HepG2 (cell line): ENCODE measurements at regions not wholly inside any gene's neighbourhood (a gene's known extent, or its start where the extent isn't known, plus 50 kb on each side); places are given as distances from the start of the nearest gene placed in this dataset.

Experiments
- ATAC-seq: fragments of 200-7000 bp; cut with Tn5 transposase; 3 replicates; pipeline ENCODE4 v1.9.1; 2020; ENCODE audit warnings: mild to moderate bottlenecking, moderate library complexity
- BruUV-seq: library from RNA; stranded (reverse); fragments of 400-500 nt; replicated peaks from 2 replicates; lab custom pipeline; 2021; lab: Mats Ljungman, UMichigan
- CTCF ChIA-PET: fragments of 300-600 bp; formaldehyde crosslinking; extraction: SDS; loops from one replicate; lab custom pipeline; 2021; ENCODE audit warnings: low total read pairs, inconsistent platforms, low intra/inter-chr PET ratio; lab: Yijun Ruan, JAX
- POLR2A ChIA-PET: fragments of 350-600 bp; sonication (Branson Sonifier 250); formaldehyde crosslinking; loops from one replicate; lab custom pipeline; 2020; ENCODE audit warnings: antibody characterized with exemption, inconsistent platforms; lab: Yijun Ruan, JAX
- DNase-seq: peaks from one replicate; pipeline ENCODE4 v3.0.0-alpha.2; 2015; ENCODE audit warnings: low spot score
- FAIRE-seq: peaks from 3 replicates; lab custom pipeline; 2011; peaks lifted over from hg19 to GRCh38; lab: Jason Lieb, UNC
- H2AFZ ChIP-seq: one replicate; pipeline ENCODE4 v1.6.1; 2011; ENCODE audit warnings: low read length, inconsistent platforms
- H3K27ac ChIP-seq: fragments of 300-600 bp; 3 replicates; pipeline ENCODE4 v1.8.0; 2011; ENCODE audit warnings: mixed run types, mild to moderate bottlenecking, mixed read lengths, low read length, inconsistent platforms; ENCODE audit not compliant: insufficient read depth; ENCODE audit errors: extremely low read length
- H3K27me3 ChIP-seq, 2 experiments: fragments of 200-600 bp in 1 of 2; 2 replicates in 1 of 2; 3 replicates in 1 of 2; pipeline versions ENCODE4 v1.6.0 to v1.8.0; 2011; ENCODE audit warnings: low read length in 2 of 2, mild to moderate bottlenecking in 2 of 2, moderate library complexity in 2 of 2, inconsistent platforms in 1 of 2; ENCODE audit not compliant: insufficient read depth in 2 of 2, control insufficient read depth in 1 of 2
- H3K36me3 ChIP-seq, 2 experiments: fragments of 200-600 bp in 1 of 2; replicated peaks in 1 of 2; 2 replicates in 1 of 2; 3 replicates in 1 of 2; pipeline versions ENCODE4 v1.5.1 to v1.8.0; 2011; ENCODE audit warnings: low read length in 2 of 2, inconsistent platforms in 1 of 2; ENCODE audit not compliant: insufficient read depth in 2 of 2, control insufficient read depth in 1 of 2
- H3K4me1 ChIP-seq: 2 replicates; pipeline ENCODE4 v1.5.1; 2012; ENCODE audit warnings: low read length, inconsistent platforms; ENCODE audit not compliant: insufficient read depth
- H3K4me2 ChIP-seq: 2 replicates; pipeline ENCODE4 v1.6.0; 2011; ENCODE audit warnings: low read depth, low read length, inconsistent platforms
- H3K4me3 ChIP-seq, 3 experiments: fragments of 200-600 bp in 1 of 3; sonication (generic), shearing (Covaris generic) in 1 of 3; replicated peaks in 1 of 3; 2 replicates each; pipeline ENCODE4 v1.5.1; 2011 to 2016; ENCODE audit warnings: low read length in 3 of 3, inconsistent platforms in 2 of 3, low read depth in 2 of 3, mild to moderate bottlenecking in 2 of 3, control low read depth in 1 of 3, mixed read lengths in 1 of 3; ENCODE audit not compliant: insufficient read depth in 1 of 3
- H3K79me2 ChIP-seq: one replicate; pipeline ENCODE4 v1.6.1; 2011; ENCODE audit warnings: low read length, inconsistent platforms; ENCODE audit not compliant: insufficient read depth
- H3K9ac ChIP-seq: 2 replicates; pipeline ENCODE4 v1.6.0; 2011; ENCODE audit warnings: mild to moderate bottlenecking, low read depth, low read length, inconsistent platforms; ENCODE audit not compliant: insufficient read depth
- H3K9me3 ChIP-seq: 2 replicates; pipeline ENCODE4 v1.5.1; 2012; ENCODE audit warnings: mild to moderate bottlenecking, low read length
- H4K20me1 ChIP-seq: 2 replicates; pipeline ENCODE4 v1.6.0; 2011; ENCODE audit warnings: inconsistent platforms, mild to moderate bottlenecking, low read length, moderate library complexity; ENCODE audit not compliant: insufficient read depth
- ATRX ChIP-seq: sonication (generic); formaldehyde crosslinking; IDR thresholded peaks from 2 replicates; pipeline ENCODE4 v1.4.0; 2020; ENCODE audit warnings: missing genetic modification reagents, borderline replicate concordance
- FOSL2 ChIP-seq: sonication (generic); formaldehyde crosslinking; IDR thresholded peaks from 2 replicates; pipeline ENCODE4 v1.4.0; 2020; ENCODE audit warnings: missing genetic modification reagents
- FOXC1 ChIP-seq: sonication (generic); formaldehyde crosslinking; IDR thresholded peaks from 2 replicates; pipeline ENCODE4 v1.8.0; 2022; ENCODE audit warnings: mild to moderate bottlenecking, missing genetic modification reagents, borderline replicate concordance
- FOXM1 ChIP-seq: sonication (generic); formaldehyde crosslinking; IDR thresholded peaks from 2 replicates; pipeline ENCODE4 v1.5.0; 2020; ENCODE audit warnings: missing genetic modification reagents
- HNRNPK ChIP-seq: fragments of 200-400 bp; formaldehyde crosslinking; IDR thresholded peaks from 2 replicates; pipeline ENCODE4 v1.6.1; 2018; ENCODE audit warnings: low read length, low read depth, moderate library complexity, mild to moderate bottlenecking; ENCODE audit not compliant: poor library complexity, severe bottlenecking
- KDM6A ChIP-seq: IDR thresholded peaks from 2 replicates; pipeline ENCODE4 v1.6.1; 2016; ENCODE audit warnings: low read depth
- SOX5 ChIP-seq: IDR thresholded peaks from 2 replicates; pipeline ENCODE4 v1.6.1; 2016; ENCODE audit warnings: borderline replicate concordance
- TBX2 ChIP-seq: sonication (generic); formaldehyde crosslinking; IDR thresholded peaks from 2 replicates; pipeline ENCODE4 v1.5.0; 2020; ENCODE audit warnings: missing genetic modification reagents, mild to moderate bottlenecking, borderline replicate concordance
- ZIK1 ChIP-seq: sonication (generic); formaldehyde crosslinking; IDR thresholded peaks from 2 replicates; pipeline ENCODE4 v1.5.0; 2020; ENCODE audit warnings: mild to moderate bottlenecking, low read depth, missing genetic modification reagents, borderline replicate concordance
- ZMAT5 ChIP-seq: sonication (generic); formaldehyde crosslinking; IDR thresholded peaks from 2 replicates; pipeline ENCODE4 v1.5.0; 2020; ENCODE audit warnings: mild to moderate bottlenecking, low read depth, missing genetic modification reagents, borderline replicate concordance
- ZNF136 ChIP-seq: sonication (generic); formaldehyde crosslinking; IDR thresholded peaks from 2 replicates; pipeline ENCODE4 v1.8.1; 2022; ENCODE audit warnings: low read depth, mild to moderate bottlenecking, moderate library complexity, missing genetic modification reagents
- ZNF414 ChIP-seq: sonication (generic); formaldehyde crosslinking; IDR thresholded peaks from 2 replicates; pipeline ENCODE4 v1.5.0; 2020; ENCODE audit warnings: missing genetic modification reagents
- ZNF768 ChIP-seq: sonication (generic); formaldehyde crosslinking; IDR thresholded peaks from 2 replicates; pipeline ENCODE4 v1.4.0; 2020; ENCODE audit warnings: missing genetic modification reagents
- WGBS: methylation state at CpG from one replicate; pipeline ENCODE4 v1.1.6; 2017; ENCODE audit warnings: low lambda C conversion rate; 5-methylcytosine and 5-hydroxymethylcytosine counted together
- in situ Hi-C: cut with HindIII; loops from 2 replicates; pipeline ENCODE4 v1.10.0; 2017; ENCODE audit warnings: low pct_unique_long_range_greater_than_20kb; ENCODE audit not compliant: extremely low pct_ligation_motif_present
- intact Hi-C: fragments of 100-400 bp; cut with micrococcal nuclease; formaldehyde crosslinking; loops from one replicate; pipeline ENCODE4 v1.10.0; 2022; ENCODE audit not compliant: unreplicated experiment

- intact Hi-C loops (no loop called here), in situ Hi-C loops (no loop called here)
- Histone ChIP-seq H3K9ac (no peak overlapping the region), H3K9me3 (no peaks in the 10 kb centered on the region), H3K4me3 (no peak overlapping the region), H3K4me2 (no peak overlapping the region), H4K20me1 (no peaks in the 10 kb centered on the region), H3K27ac (no peak overlapping the region), H3K27me3 (no peaks in the 10 kb centered on the region), H3K36me3 (no peaks in the 10 kb centered on the region)
- no TSS peak for BruUV-seq
- CTCF ChIA-PET = no interaction called here
- no peak for FAIRE-seq
- WGBS = 6% methylated on average over 2 of the region's 2 CpGs
- no peak for ATAC-seq
- DNase-seq = no peak
- TF ChIP-seq FOXC1 (CRISPR knock-in tag) (no peak), ZNF136 (no peak), FOXM1 (CRISPR knock-in tag) (no peak), ZMAT5 (no peak), SOX5 (CRISPR knock-in tag) (no peak), TBX2 (CRISPR knock-in tag) (no peak), ZNF414 (no peak), KDM6A (CRISPR knock-in tag) (no peak), ATRX (CRISPR knock-in tag) (no peak), ZIK1 (CRISPR knock-in tag) (no peak), HNRNPK (no peak), ZNF768 (CRISPR knock-in tag) (no peak), FOSL2 (CRISPR knock-in tag) (no peak)
- TF ChIP-seq, all 625 proteins: peak for 0
- POLR2A ChIA-PET = no interaction called here
- H3K79me2 ChIP-seq = no peaks in the 10 kb centered on the region
- H2AFZ ChIP-seq = no peak overlapping the region
- no peaks in the 10 kb centered on the region for H3K4me1 ChIP-seq
Observed at GRCh38 chr1:88472298-88472697, 211.8 kb upstream of the PKN2 start.
